Naive thymus-derived CD4-positive, alpha-beta T cell (primary cell): ENCODE measurements at regions not wholly inside any gene's neighbourhood (a gene's known extent, or its start where the extent isn't known, plus 50 kb on each side); places are given as distances from the start of the nearest gene placed in this dataset.

Experiments
- ATAC-seq: fragments of 150-1000 bp; cut with Tn5 transposase; 2 replicates; pipeline ENCODE4 v1.10.0; 2021; ENCODE audit warnings: mild to moderate bottlenecking, moderate library complexity
- CTCF ChIA-PET: fragments of 350-600 bp; sonication (Branson Sonifier 250); formaldehyde crosslinking; loops from one replicate; lab custom pipeline; 2021; ENCODE audit warnings: antibody characterized with exemption; lab: Charles Lee
- POLR2A ChIA-PET: fragments of 350-600 bp; sonication (Branson Sonifier 250); formaldehyde crosslinking; loops from one replicate; lab custom pipeline; 2021; ENCODE audit warnings: antibody characterized with exemption, inconsistent platforms; lab: Charles Lee
- DNase-seq, 9 donors: peaks; one replicate each; pipeline versions ENCODE4 v3.0.0 to v3.0.0-alpha.2; 2020 to 2022; ENCODE audit warnings: mixed read lengths in 1 of 9
- H3K27ac ChIP-seq: one replicate; pipeline ENCODE4 v1.7.0; 2013; ENCODE audit warnings: mild to moderate bottlenecking, low read depth, low read length, moderate library complexity
- H3K27me3 ChIP-seq, 2 donors: one replicate each; pipeline ENCODE4 v1.7.0; 2013; ENCODE audit warnings: low read length in 2 of 2, mild to moderate bottlenecking in 2 of 2, moderate library complexity in 2 of 2; ENCODE audit not compliant: control insufficient read depth in 2 of 2, insufficient read depth in 2 of 2
- H3K36me3 ChIP-seq, 3 experiments: 1 replicate in 2 of 3; 2 replicates in 1 of 3; pipeline ENCODE4 v1.7.0; 2013; ENCODE audit warnings: low read length in 3 of 3, mild to moderate bottlenecking in 3 of 3, moderate library complexity in 1 of 3; ENCODE audit not compliant: insufficient read depth in 3 of 3, control insufficient read depth in 2 of 3
- H3K4me1 ChIP-seq, 2 donors: one replicate each; pipeline ENCODE4 v1.7.0; 2013; ENCODE audit warnings: low read length in 2 of 2, mild to moderate bottlenecking in 2 of 2, moderate library complexity in 1 of 2; ENCODE audit not compliant: control insufficient read depth in 2 of 2, insufficient read depth in 2 of 2
- H3K4me3 ChIP-seq: 2 replicates; pipeline ENCODE4 v1.7.0; 2013; ENCODE audit warnings: mild to moderate bottlenecking, low read length
- H3K9me3 ChIP-seq, 3 experiments: 1 replicate in 2 of 3; 2 replicates in 1 of 3; pipeline ENCODE4 v1.7.0; 2013; ENCODE audit warnings: low read length in 3 of 3; ENCODE audit not compliant: control insufficient read depth in 2 of 3
- H3K27ac Mint-ChIP-seq, 9 donors: one replicate each; pipeline ENCODE4 v1.8.0; 2020 to 2022; ENCODE audit warnings: mixed read lengths in 9 of 9, mild to moderate bottlenecking in 8 of 9, moderate library complexity in 5 of 9, inconsistent platforms in 2 of 9
- H3K27me3 Mint-ChIP-seq, 5 donors: one replicate each; pipeline ENCODE4 v1.8.0; 2021 to 2022; ENCODE audit warnings: mixed read lengths in 5 of 5, mild to moderate bottlenecking in 1 of 5
- H3K36me3 Mint-ChIP-seq, 5 donors: one replicate each; pipeline ENCODE4 v1.8.0; 2020 to 2022; ENCODE audit warnings: mixed read lengths in 5 of 5, mild to moderate bottlenecking in 3 of 5, inconsistent platforms in 1 of 5
- H3K4me1 Mint-ChIP-seq, 7 donors: one replicate each; pipeline ENCODE4 v1.8.0; 2020 to 2022; ENCODE audit warnings: mixed read lengths in 7 of 7, mild to moderate bottlenecking in 3 of 7, inconsistent platforms in 1 of 7
- H3K4me3 Mint-ChIP-seq, 10 donors: one replicate each; pipeline ENCODE4 v1.8.0; 2020 to 2022; ENCODE audit warnings: mild to moderate bottlenecking in 10 of 10, mixed read lengths in 10 of 10, moderate library complexity in 6 of 10, inconsistent platforms in 2 of 10
- H3K9me3 Mint-ChIP-seq, 11 donors: one replicate each; pipeline ENCODE4 v1.8.0; 2020 to 2022; ENCODE audit warnings: mixed read lengths in 11 of 11, mild to moderate bottlenecking in 4 of 11, inconsistent platforms in 1 of 11, moderate library complexity in 1 of 11
- intact Hi-C, 2 donors: fragments of 100-400 bp; cut with micrococcal nuclease; formaldehyde crosslinking; loops; one replicate each; pipeline ENCODE4 v1.15.1; 2023

- peaks cover 6 to 25% (median 19%) of the 10 kb centered on the region in 7 donors for H3K4me1 Mint-ChIP-seq
- H3K9me3 Mint-ChIP-seq, result peaks cover 0 to 1% (median 0%) of the 10 kb centered on the region in 11 donors
- POLR2A ChIA-PET, result no interaction called here
- H3K27me3 ChIP-seq, result no peaks in the 10 kb centered on the region
- H3K36me3 ChIP-seq, result no peaks in the 10 kb centered on the region
- H3K4me1 ChIP-seq, result peaks cover 0 to 17% of the 10 kb centered on the region in 2 donors
- ATAC-seq (no peak), DNase-seq (no peak)
- no peaks in the 10 kb centered on the region for H3K9me3 ChIP-seq
- H3K4me3 Mint-ChIP-seq, result no peak overlapping the region
- CTCF ChIA-PET, result no interaction called here
- H3K27me3 Mint-ChIP-seq, result peaks cover 0 to 5% (median 4%) of the 10 kb centered on the region in 5 donors
- H3K36me3 Mint-ChIP-seq, result no peaks in the 10 kb centered on the region
- no peak overlapping the region for H3K27ac ChIP-seq
- no peak overlapping the region for H3K4me3 ChIP-seq
- H3K27ac Mint-ChIP-seq, result no peak overlapping the region
- intact Hi-C loops, result loop anchor here in 1 of 2 donors (10.0 kb wide), 1 partner anchor 94 kb away; no protein-coding TSS in a partner anchor
Observed at GRCh38 chr15:69860321-69860720, 237.4 kb downstream of the TLE3 start.

- H3K36me3 ChIP-seq, result no peaks in the 10 kb centered on the region
- ATAC-seq, result no peak
- H3K4me1 ChIP-seq, result peaks cover 0 to 17% of the 10 kb centered on the region in 2 donors
- CTCF ChIA-PET, result no interaction called here
- Mint-ChIP-seq H3K4me3 (no peak overlapping the region), H3K27me3 (peaks cover 0 to 5% (median 4%) of the 10 kb centered on the region in 5 donors), H3K27ac (no peak overlapping the region), H3K36me3 (no peaks in the 10 kb centered on the region), H3K9me3 (peaks cover 0 to 1% (median 0%) of the 10 kb centered on the region in 11 donors), H3K4me1 (peaks cover 6 to 25% (median 19%) of the 10 kb centered on the region in 7 donors)
- H3K4me3 ChIP-seq, result no peak overlapping the region
- H3K27me3 ChIP-seq, result no peaks in the 10 kb centered on the region
- intact Hi-C loops, result loop anchor here in 1 of 2 donors (10.0 kb wide), 1 partner anchor 94 kb away; no protein-coding TSS in a partner anchor
- H3K9me3 ChIP-seq, result no peaks in the 10 kb centered on the region
- POLR2A ChIA-PET, result no interaction called here
- no peak for DNase-seq
- H3K27ac ChIP-seq, result no peak overlapping the region
Observed at GRCh38 chr15:69860921-69861320, 236.8 kb downstream of the TLE3 start.

- Mint-ChIP-seq H3K4me1 (peaks cover 6 to 21% (median 16%) of the 10 kb centered on the region in 7 donors), H3K27ac (no peak overlapping the region), H3K4me3 (no peak overlapping the region), H3K9me3 (peaks cover 0 to 1% (median 0%) of the 10 kb centered on the region in 11 donors), H3K27me3 (peaks cover 0 to 5% (median 4%) of the 10 kb centered on the region in 5 donors), H3K36me3 (no peaks in the 10 kb centered on the region)
- H3K36me3 ChIP-seq, result no peaks in the 10 kb centered on the region
- no peak overlapping the region for H3K27ac ChIP-seq
- H3K4me3 ChIP-seq, result no peak overlapping the region
- no peaks in the 10 kb centered on the region for H3K9me3 ChIP-seq
- ChIA-PET CTCF (no interaction called here), POLR2A (no interaction called here)
- no peaks in the 10 kb centered on the region for H3K27me3 ChIP-seq
- intact Hi-C loops, result loop anchor here in 1 of 2 donors (10.0 kb wide), 1 partner anchor 93 kb away; no protein-coding TSS in a partner anchor
- DNase-seq, result no peak
- no peak for ATAC-seq
- peaks cover 0 to 17% of the 10 kb centered on the region in 2 donors for H3K4me1 ChIP-seq
Observed at GRCh38 chr15:69861331-69862171, 236.2 kb downstream of the TLE3 start.

GRCh38 chr15:69862540-69862939, 235.2 kb downstream of the TLE3 start:
- Histone ChIP-seq H3K27ac (no peak overlapping the region), H3K9me3 (no peaks in the 10 kb centered on the region), H3K4me3 (no peak overlapping the region), H3K4me1 (peaks cover 0 to 12% of the 10 kb centered on the region in 2 donors), H3K36me3 (no peaks in the 10 kb centered on the region), H3K27me3 (no peaks in the 10 kb centered on the region)
- H3K4me1 Mint-ChIP-seq, result peaks cover 6 to 13% (median 11%) of the 10 kb centered on the region in 7 donors
- POLR2A ChIA-PET, result no interaction called here
- no peaks in the 10 kb centered on the region for H3K36me3 Mint-ChIP-seq
- H3K9me3 Mint-ChIP-seq, result peaks cover 0 to 1% (median 0%) of the 10 kb centered on the region in 11 donors
- intact Hi-C loops, result loop anchor here in 1 of 2 donors (10.0 kb wide), 1 partner anchor 92 kb away; no protein-coding TSS in a partner anchor
- peaks cover 0 to 5% (median 4%) of the 10 kb centered on the region in 5 donors for H3K27me3 Mint-ChIP-seq
- DNase-seq, result no peak
- ATAC-seq, result no peak
- H3K4me3 Mint-ChIP-seq, result no peak overlapping the region
- no peak overlapping the region for H3K27ac Mint-ChIP-seq
- CTCF ChIA-PET, result interaction anchor here (0.5 kb wide), 1 partner anchor 359 kb away, joined by 3 read pairs; no protein-coding TSS in a partner anchor

- Mint-ChIP-seq H3K4me3 (no peak overlapping the region), H3K9me3 (peaks cover 0 to 2% (median 0%) of the 10 kb centered on the region in 11 donors), H3K27me3 (peaks cover 0 to 5% (median 0%) of the 10 kb centered on the region in 5 donors), H3K27ac (no peak overlapping the region), H3K4me1 (peaks cover 0 to 7% (median 4%) of the 10 kb centered on the region in 7 donors), H3K36me3 (no peaks in the 10 kb centered on the region)
- H3K9me3 ChIP-seq, result no peaks in the 10 kb centered on the region
- H3K27ac ChIP-seq, result no peak overlapping the region
- DNase-seq (no peak), ATAC-seq (no peak)
- no peaks in the 10 kb centered on the region for H3K36me3 ChIP-seq
- CTCF ChIA-PET, result no interaction called here
- POLR2A ChIA-PET, result no interaction called here
- no peak overlapping the region for H3K4me3 ChIP-seq
- peaks cover 0 to 3% of the 10 kb centered on the region in 2 donors for H3K4me1 ChIP-seq
- no peaks in the 10 kb centered on the region for H3K27me3 ChIP-seq
- intact Hi-C loops, result loop anchor here in 1 of 2 donors (10.0 kb wide), 1 partner anchor 91 kb away; no protein-coding TSS in a partner anchor
Observed at GRCh38 chr15:69863446-69863845, 234.3 kb downstream of the TLE3 start.

- Histone ChIP-seq H3K9me3 (no peaks in the 10 kb centered on the region), H3K4me3 (no peak overlapping the region), H3K4me1 (no peaks in the 10 kb centered on the region), H3K27ac (no peak overlapping the region), H3K36me3 (no peaks in the 10 kb centered on the region), H3K27me3 (no peaks in the 10 kb centered on the region)
- no peaks in the 10 kb centered on the region for H3K36me3 Mint-ChIP-seq
- DNase-seq (no peak), ATAC-seq (no peak)
- intact Hi-C loops, result loop anchor here in 1 of 2 donors (10.0 kb wide), 1 partner anchor 89 kb away; no protein-coding TSS in a partner anchor
- peaks cover 0 to 5% (median 0%) of the 10 kb centered on the region in 7 donors for H3K4me1 Mint-ChIP-seq
- peaks cover 0 to 2% (median 0%) of the 10 kb centered on the region in 11 donors for H3K9me3 Mint-ChIP-seq
- H3K27me3 Mint-ChIP-seq, result peaks cover 0 to 8% (median 0%) of the 10 kb centered on the region in 5 donors
- ChIA-PET POLR2A (no interaction called here), CTCF (no interaction called here)
- no peak overlapping the region for H3K27ac Mint-ChIP-seq
- no peak overlapping the region for H3K4me3 Mint-ChIP-seq
Observed at GRCh38 chr15:69865369-69865768, 232.3 kb downstream of the TLE3 start.
